GDM1 (cell line): ENCODE measurements at regions not wholly inside any gene's neighbourhood (a gene's known extent, or its start where the extent isn't known, plus 50 kb on each side); places are given as distances from the start of the nearest gene placed in this dataset.

Source experiments
- DNase-seq: peaks from one replicate; lab custom pipeline; 2025; lab: John Stamatoyannopoulos, UW

DNA sequence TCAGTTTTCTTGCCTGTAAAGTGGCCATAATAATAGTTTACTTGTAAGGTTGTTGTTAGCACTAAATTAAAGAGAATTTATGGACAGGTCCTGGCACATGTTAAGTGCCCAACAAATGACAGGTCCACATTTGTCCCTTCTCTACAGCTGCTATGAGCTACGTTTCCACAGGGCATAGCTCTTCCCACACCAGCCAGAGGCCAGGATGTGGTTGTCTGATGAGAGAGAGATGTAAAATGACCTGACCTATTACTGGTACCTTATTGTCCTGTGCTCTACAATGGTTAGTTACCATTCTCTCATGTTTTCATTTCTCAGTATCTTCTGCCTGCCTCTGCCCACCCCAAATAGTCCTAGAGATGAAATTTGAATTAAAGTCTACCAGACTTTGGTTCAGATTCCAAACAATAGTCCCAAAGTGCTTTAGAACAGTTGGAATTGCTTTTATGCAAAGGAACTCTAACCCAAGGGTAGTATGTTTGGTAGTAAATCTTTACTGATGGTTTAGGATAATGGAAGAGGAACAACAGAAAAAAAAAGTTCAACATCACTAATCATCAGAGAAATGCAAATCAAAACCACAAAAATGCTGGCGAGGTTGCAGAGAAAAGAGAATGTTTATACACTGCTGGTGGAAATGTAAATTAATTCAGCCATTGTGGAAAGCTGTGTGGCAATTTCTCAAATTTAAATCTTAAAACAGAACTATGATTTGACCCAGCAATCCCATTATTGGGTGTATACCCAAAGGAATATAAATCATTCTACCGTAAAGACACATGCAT lies 57.1 kb upstream of the ANKFN1 start:
- no peak for DNase-seq

DNA sequence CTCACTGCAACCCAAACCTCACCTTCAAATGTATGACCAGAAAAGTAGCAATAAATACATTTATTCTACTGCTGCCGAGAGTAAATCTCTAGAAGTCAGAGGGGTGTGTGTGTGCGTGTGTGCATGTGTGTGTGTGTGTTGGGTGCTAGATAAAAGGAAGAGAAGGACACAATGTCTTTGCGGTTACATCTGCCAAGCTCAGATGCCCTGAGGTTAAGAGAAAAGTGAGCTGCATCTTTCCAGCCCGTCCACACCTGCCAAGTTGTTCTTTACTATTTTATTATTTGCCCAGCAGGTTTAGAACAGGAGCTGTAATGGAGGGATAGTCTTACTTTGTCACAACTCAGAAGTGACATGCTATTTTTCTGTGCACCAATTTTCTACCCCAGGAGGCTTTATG lies 54.5 kb upstream of the ANKFN1 start:
- no peak for DNase-seq

DNA sequence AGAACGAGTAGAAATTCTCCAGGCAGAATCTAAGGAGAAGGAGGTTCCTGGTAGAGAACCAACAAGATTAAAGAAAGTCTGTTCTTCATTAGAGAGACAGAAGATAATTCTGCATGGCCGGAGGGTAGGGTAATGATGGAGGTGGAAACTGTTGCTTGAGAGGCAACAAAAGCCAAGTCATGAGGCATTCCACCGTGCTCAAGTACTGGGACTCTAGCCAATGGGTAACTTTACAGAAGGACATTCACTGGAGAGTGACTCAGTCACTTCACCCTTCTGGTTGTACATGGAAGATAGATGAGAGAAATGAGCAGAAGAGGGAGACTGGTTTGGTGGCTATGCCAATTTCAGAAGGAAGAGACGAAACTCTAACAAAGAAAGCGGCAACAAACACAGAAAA lies 53.6 kb upstream of the ANKFN1 start:
- no peak for DNase-seq
